ENCODE measurements at regions not wholly inside any gene's neighbourhood (a gene's known extent, or its start where the extent isn't known, plus 50 kb on each side); places are given as distances from the start of the nearest gene placed in this dataset.

- no peak for DNase-seq (ENCODE audit: low spot score)
These were observed 198.2 kb upstream of the ARSJ start for GRCh38 chr4:114177628-114178027.

GRCh38 chr4:114178392-114178791, 198.9 kb upstream of the ARSJ start:
- DNase-seq (ENCODE audit: low spot score): no peak

- peak; percentile 34 for DNase-seq (ENCODE audit: low spot score)
These were observed 201.0 kb upstream of the ARSJ start for GRCh38 chr4:114180481-114180880.

- DNase-seq (ENCODE audit: low spot score): no peak
These were observed 205.5 kb upstream of the ARSJ start for GRCh38 chr4:114184901-114185300.

GRCh38 chr4:114187592-114187991, 208.1 kb upstream of the ARSJ start:
- no peak for DNase-seq (ENCODE audit: low spot score)

GRCh38 chr4:114191496-114191895, 212.0 kb upstream of the ARSJ start:
- no peak for DNase-seq (ENCODE audit: low spot score)

GRCh38 chr4:114192854-114193253, 213.4 kb upstream of the ARSJ start:
- no peak for DNase-seq (ENCODE audit: low spot score)

GRCh38 chr4:114193624-114194399, 214.4 kb upstream of the ARSJ start:
- DNase-seq (ENCODE audit: low spot score): no peak

GRCh38 chr4:114196606-114197005, 217.2 kb upstream of the ARSJ start:
- no peak for DNase-seq (ENCODE audit: low spot score)

- no peak for DNase-seq (ENCODE audit: low spot score)
These were observed 220.6 kb upstream of the ARSJ start for GRCh38 chr4:114200026-114200425.

GRCh38 chr4:114205261-114205660, 225.8 kb upstream of the ARSJ start:
- no peak for DNase-seq (ENCODE audit: low spot score)

- DNase-seq (ENCODE audit: low spot score): no peak
These were observed 229.2 kb upstream of the ARSJ start for GRCh38 chr4:114208574-114209151.

- DNase-seq (ENCODE audit: low spot score): no peak
These were observed 230.1 kb upstream of the ARSJ start for GRCh38 chr4:114209584-114209983.

- no peak for DNase-seq (ENCODE audit: low spot score)
These were observed 232.1 kb upstream of the ARSJ start for GRCh38 chr4:114211556-114211955.

- no peak for DNase-seq (ENCODE audit: low spot score)
These were observed 237.8 kb upstream of the ARSJ start for GRCh38 chr4:114217150-114217817.

GRCh38 chr4:114223580-114223979, 244.1 kb upstream of the ARSJ start:
- DNase-seq (ENCODE audit: low spot score): no peak

GRCh38 chr4:114225436-114225835, 246.0 kb upstream of the ARSJ start:
- DNase-seq (ENCODE audit: low spot score): no peak

GRCh38 chr4:114226179-114226578, 246.7 kb upstream of the ARSJ start:
- no peak for DNase-seq (ENCODE audit: low spot score)

GRCh38 chr4:114226968-114227760, 247.7 kb upstream of the ARSJ start:
- no peak for DNase-seq (ENCODE audit: low spot score)

- no peak for DNase-seq (ENCODE audit: low spot score)
These were observed 250.3 kb upstream of the ARSJ start for GRCh38 chr4:114229706-114230105.

GRCh38 chr4:114236171-114236769, 256.8 kb upstream of the ARSJ start:
- no peak for DNase-seq (ENCODE audit: low spot score)

- DNase-seq (ENCODE audit: low spot score): no peak
These were observed 258.6 kb upstream of the ARSJ start for GRCh38 chr4:114237997-114238396.

Measured in Ammon's horn (tissue), 1 donor.